ENCODE measurements at regions not wholly inside any gene's neighbourhood (a gene's known extent, or its start where the extent isn't known, plus 50 kb on each side); places are given as distances from the start of the nearest gene placed in this dataset.
"Not testable (repeated sequence)": the region's sequence is repeated elsewhere in the genome, so short reads cannot be mapped to it uniquely, and the experiment has no call there.

- TF ChIP-seq, protein P1, sequence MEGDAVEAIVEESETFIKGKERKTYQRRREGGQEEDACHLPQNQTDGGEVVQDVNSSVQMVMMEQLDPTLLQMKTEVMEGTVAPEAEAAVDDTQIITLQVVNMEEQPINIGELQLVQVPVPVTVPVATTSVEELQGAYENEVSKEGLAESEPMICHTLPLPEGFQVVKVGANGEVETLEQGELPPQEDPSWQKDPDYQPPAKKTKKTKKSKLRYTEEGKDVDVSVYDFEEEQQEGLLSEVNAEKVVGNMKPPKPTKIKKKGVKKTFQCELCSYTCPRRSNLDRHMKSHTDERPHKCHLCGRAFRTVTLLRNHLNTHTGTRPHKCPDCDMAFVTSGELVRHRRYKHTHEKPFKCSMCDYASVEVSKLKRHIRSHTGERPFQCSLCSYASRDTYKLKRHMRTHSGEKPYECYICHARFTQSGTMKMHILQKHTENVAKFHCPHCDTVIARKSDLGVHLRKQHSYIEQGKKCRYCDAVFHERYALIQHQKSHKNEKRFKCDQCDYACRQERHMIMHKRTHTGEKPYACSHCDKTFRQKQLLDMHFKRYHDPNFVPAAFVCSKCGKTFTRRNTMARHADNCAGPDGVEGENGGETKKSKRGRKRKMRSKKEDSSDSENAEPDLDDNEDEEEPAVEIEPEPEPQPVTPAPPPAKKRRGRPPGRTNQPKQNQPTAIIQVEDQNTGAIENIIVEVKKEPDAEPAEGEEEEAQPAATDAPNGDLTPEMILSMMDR (IDR thresholded peaks at IDR 0.05; ENCODE audit: insufficient read depth, low read length, poor library complexity, severe bottlenecking): no peak
These were observed 141.8 kb downstream of the SMIM20 start for GRCh38 chr4:26055855-26056254.

GRCh38 chr4:26056406-26056805 is 142.4 kb downstream of the SMIM20 start:
- no peak for DNase-seq (ENCODE audit: low read depth)
- H3K36me3 ChIP-seq (ENCODE audit: control insufficient read depth, insufficient read depth, low read length): no peaks in the 10 kb centered on the region
- no peaks in the 10 kb centered on the region for H3K27me3 ChIP-seq (ENCODE audit: control insufficient read depth, insufficient read depth, low read length)
- H3K4me3 ChIP-seq (ENCODE audit: low read depth, low read length): no peak overlapping the region
- TF ChIP-seq, protein P1 (IDR thresholded peaks at IDR 0.05; ENCODE audit: insufficient read depth, low read length, poor library complexity, severe bottlenecking): no peak

More at GRCh38 chr4:26055855-26056254, 141.8 kb downstream of the SMIM20 start:
- no peaks in the 10 kb centered on the region for H3K36me3 ChIP-seq (ENCODE audit: control insufficient read depth, insufficient read depth, low read length)
- H3K27me3 ChIP-seq (ENCODE audit: control insufficient read depth, insufficient read depth, low read length): no peaks in the 10 kb centered on the region
- no peak for DNase-seq (ENCODE audit: low read depth)
- H3K4me3 ChIP-seq (ENCODE audit: low read depth, low read length): no peak overlapping the region

- not testable (repeated sequence) for DNase-seq (ENCODE audit: low read depth); H3K27me3 ChIP-seq (ENCODE audit: control insufficient read depth, insufficient read depth, low read length); H3K36me3 ChIP-seq (ENCODE audit: control insufficient read depth, insufficient read depth, low read length); H3K4me3 ChIP-seq (ENCODE audit: low read depth, low read length)
These were observed 143.8 kb downstream of the SMIM20 start for GRCh38 chr4:26057839-26058238.

GRCh38 chr4:26058537-26058936 is 144.5 kb downstream of the SMIM20 start:
- H3K36me3 ChIP-seq (ENCODE audit: control insufficient read depth, insufficient read depth, low read length): no peaks in the 10 kb centered on the region
- no peak for DNase-seq (ENCODE audit: low read depth)
- TF ChIP-seq, protein P1 (IDR thresholded peaks at IDR 0.05; ENCODE audit: insufficient read depth, low read length, poor library complexity, severe bottlenecking): no peak
- H3K27me3 ChIP-seq (ENCODE audit: control insufficient read depth, insufficient read depth, low read length): no peaks in the 10 kb centered on the region
- no peak overlapping the region for H3K4me3 ChIP-seq (ENCODE audit: low read depth, low read length)

GRCh38 chr4:26059391-26060154 is 145.6 kb downstream of the SMIM20 start:
- Histone ChIP-seq H3K36me3 (ENCODE audit: control insufficient read depth, insufficient read depth, low read length) (no peaks in the 10 kb centered on the region), H3K27me3 (ENCODE audit: control insufficient read depth, insufficient read depth, low read length) (no peaks in the 10 kb centered on the region), H3K4me3 (ENCODE audit: low read depth, low read length) (no peak overlapping the region)
- TF ChIP-seq, protein P1 (IDR thresholded peaks at IDR 0.05; ENCODE audit: insufficient read depth, low read length, poor library complexity, severe bottlenecking): no peak
- no peak for DNase-seq (ENCODE audit: low read depth)

DNA sequence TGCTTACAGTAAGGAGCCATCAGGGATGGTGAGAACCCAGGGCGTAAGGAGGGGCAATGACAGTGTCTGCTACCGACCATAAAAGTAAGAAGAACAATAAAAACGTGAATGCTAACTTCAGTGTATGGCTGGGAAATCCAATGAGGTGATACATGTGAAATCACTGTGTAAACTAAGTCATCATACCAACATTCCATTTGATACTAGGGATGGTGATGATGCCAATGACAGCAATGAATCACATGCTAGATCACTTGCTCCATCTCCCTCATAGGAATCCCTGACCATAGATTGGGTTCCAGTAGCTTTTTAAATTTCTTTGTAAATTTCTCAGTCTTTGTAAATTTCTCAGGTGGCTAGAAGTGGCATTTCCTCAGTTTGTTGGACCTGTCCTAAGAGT is 146.3 kb downstream of the SMIM20 start:
- no peaks in the 10 kb centered on the region for H3K27me3 ChIP-seq (ENCODE audit: control insufficient read depth, insufficient read depth, low read length)
- TF ChIP-seq, protein P1 (IDR thresholded peaks at IDR 0.05; ENCODE audit: insufficient read depth, low read length, poor library complexity, severe bottlenecking): no peak
- DNase-seq (ENCODE audit: low read depth): no peak
- H3K36me3 ChIP-seq (ENCODE audit: control insufficient read depth, insufficient read depth, low read length): no peaks in the 10 kb centered on the region
- no peak overlapping the region for H3K4me3 ChIP-seq (ENCODE audit: low read depth, low read length)
